A673 (cell line): ENCODE measurements at regions not wholly inside any gene's neighbourhood (a gene's known extent, or its start where the extent isn't known, plus 50 kb on each side); places are given as distances from the start of the nearest gene placed in this dataset.

Source experiments
- EZH2 ChIP-seq: fragments of 200-600 bp; sonication (generic); IDR thresholded peaks from 2 replicates; pipeline ENCODE4 v1.6.1; 2017; ENCODE audit warnings: borderline replicate concordance, low read depth, mild to moderate bottlenecking, mixed read lengths, antibody characterized with exemption, low read length; ENCODE audit not compliant: poor library complexity, severe bottlenecking
- TF ChIP-seq, protein P1 (sequence below): fragments of 300-800, 200-600 bp; sonication (generic); conservative IDR thresholded peaks from 2 replicates; pipeline ENCODE4 v1.5.1; 2017; ENCODE audit warnings: low read depth, mild to moderate bottlenecking, antibody characterized with exemption, low read length, moderate library complexity, mixed read lengths

DNA sequence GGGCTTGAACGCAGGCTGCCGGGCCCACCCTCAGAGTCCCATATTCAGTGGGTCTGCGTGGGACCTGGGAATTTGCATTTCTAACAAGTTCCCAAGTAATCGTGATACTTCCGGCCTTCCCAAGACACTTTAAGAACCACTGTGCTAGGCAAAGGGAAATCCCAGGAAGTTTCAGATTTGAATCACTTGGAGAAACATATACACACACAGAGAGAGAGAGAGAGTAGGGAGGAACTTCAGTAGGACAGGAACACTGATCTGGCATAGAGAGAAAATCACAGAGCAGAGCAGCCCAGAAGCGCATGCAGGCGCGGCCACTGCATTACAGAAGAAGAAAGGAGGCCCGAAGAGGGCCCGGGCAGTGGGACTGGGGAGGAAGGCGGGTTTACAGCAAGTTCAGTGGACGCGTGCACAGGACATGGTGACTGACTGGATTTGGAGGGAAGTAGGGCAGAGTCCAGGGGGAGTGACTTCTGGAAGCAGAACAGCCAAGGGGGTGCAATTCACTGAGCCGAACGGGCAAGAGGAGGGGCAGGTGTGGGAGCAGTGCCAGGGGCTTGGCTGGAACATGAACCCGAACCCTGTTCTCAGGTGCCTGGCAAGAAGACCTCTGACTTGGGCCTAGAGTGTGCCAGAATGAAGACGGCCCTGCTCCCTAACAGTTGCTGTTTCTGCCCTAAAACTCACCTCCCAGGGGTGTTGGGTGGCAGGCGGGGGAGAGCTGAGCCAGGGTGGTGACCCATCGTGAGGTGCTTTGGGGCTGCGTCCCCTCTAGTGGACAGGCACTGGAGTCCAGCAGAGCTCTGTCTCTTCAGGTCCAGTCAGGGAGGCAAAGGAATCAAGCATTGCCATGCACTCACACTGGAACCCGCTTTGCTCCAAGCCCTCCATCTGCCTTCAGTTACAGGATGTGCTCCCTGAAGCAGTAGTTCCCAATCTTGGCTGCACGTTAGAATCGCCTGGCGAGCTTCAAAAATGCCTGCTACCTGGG lies 101.3 kb upstream of the HES1 start:
- TF ChIP-seq, protein P1, sequence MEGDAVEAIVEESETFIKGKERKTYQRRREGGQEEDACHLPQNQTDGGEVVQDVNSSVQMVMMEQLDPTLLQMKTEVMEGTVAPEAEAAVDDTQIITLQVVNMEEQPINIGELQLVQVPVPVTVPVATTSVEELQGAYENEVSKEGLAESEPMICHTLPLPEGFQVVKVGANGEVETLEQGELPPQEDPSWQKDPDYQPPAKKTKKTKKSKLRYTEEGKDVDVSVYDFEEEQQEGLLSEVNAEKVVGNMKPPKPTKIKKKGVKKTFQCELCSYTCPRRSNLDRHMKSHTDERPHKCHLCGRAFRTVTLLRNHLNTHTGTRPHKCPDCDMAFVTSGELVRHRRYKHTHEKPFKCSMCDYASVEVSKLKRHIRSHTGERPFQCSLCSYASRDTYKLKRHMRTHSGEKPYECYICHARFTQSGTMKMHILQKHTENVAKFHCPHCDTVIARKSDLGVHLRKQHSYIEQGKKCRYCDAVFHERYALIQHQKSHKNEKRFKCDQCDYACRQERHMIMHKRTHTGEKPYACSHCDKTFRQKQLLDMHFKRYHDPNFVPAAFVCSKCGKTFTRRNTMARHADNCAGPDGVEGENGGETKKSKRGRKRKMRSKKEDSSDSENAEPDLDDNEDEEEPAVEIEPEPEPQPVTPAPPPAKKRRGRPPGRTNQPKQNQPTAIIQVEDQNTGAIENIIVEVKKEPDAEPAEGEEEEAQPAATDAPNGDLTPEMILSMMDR: no peak
- TF ChIP-seq EZH2: no peak
